ENCODE measurements at regions not wholly inside any gene's neighbourhood (a gene's known extent, or its start where the extent isn't known, plus 50 kb on each side); places are given as distances from the start of the nearest gene placed in this dataset.

GRCh38 chr1:19581381-19581780, 62.7 kb upstream of the NBL1 start:
- H3K4me3 Mint-ChIP-seq, result no peak overlapping the region
- H3K4me1 Mint-ChIP-seq, result no peaks in the 10 kb centered on the region
- H3K9me3 Mint-ChIP-seq, result no peaks in the 10 kb centered on the region
- no peak overlapping the region for H3K27ac Mint-ChIP-seq
- no peaks in the 10 kb centered on the region for H3K36me3 ChIP-seq (ENCODE audit: control insufficient read depth, insufficient read depth, low read length)
- no peak overlapping the region for H3K4me3 ChIP-seq (ENCODE audit: low read length)
- 94 to 100% methylated on average over 5 to 7 of the region's 7 CpGs for WGBS, 2 experiments (ENCODE audit: insufficient coverage in 1 of 2, insufficient read length in 1 of 2)
- no peaks in the 10 kb centered on the region for H3K36me3 Mint-ChIP-seq (ENCODE audit: low read depth)
- no peaks in the 10 kb centered on the region for H3K4me1 ChIP-seq (ENCODE audit: control insufficient read depth, insufficient read depth, low read length)
- no peaks in the 10 kb centered on the region for H3K9me3 ChIP-seq (ENCODE audit: control insufficient read depth, low read length)
- no peak overlapping the region for H3K27ac ChIP-seq (ENCODE audit: low read depth, low read length)
- H3K27me3 ChIP-seq (ENCODE audit: control insufficient read depth, insufficient read depth, low read length, poor library complexity, severe bottlenecking), result peaks cover 39% of the 10 kb centered on the region
- DNase-seq, result no peak
- H3K9ac ChIP-seq (ENCODE audit: extremely low read depth, low read length, poor library complexity, severe bottlenecking), result no peak overlapping the region
- peaks cover 16% of the 10 kb centered on the region for H3K27me3 Mint-ChIP-seq (ENCODE audit: insufficient read depth)
- TF ChIP-seq CTCF (conservative IDR thresholded peaks at IDR 0.05), result no peak

DNA sequence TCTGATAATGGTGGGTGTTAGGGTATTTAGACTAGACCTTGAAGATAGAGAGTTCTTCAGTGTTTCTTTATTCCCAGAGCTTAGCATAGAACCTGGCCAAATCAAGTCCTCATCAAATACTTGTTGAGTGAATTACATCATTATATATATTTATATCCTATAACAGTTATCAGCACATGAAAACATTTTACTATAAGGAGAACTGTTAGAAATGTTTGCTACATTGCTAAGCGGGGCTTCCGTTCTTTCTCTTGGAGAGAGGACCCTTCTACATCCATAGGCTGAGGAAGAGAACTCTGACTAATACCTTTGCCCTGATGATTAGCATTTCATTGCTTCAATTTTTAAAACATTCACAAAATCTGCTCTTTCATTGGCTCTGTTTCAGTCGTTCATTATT, 66.5 kb upstream of the NBL1 start:
- Mint-ChIP-seq H3K36me3 (ENCODE audit: low read depth) (no peaks in the 10 kb centered on the region), H3K4me1 (no peaks in the 10 kb centered on the region), H3K27me3 (ENCODE audit: insufficient read depth) (peaks cover 37% of the 10 kb centered on the region), H3K9me3 (peaks cover 3% of the 10 kb centered on the region), H3K27ac (no peak overlapping the region), H3K4me3 (no peak overlapping the region)
- Histone ChIP-seq H3K4me3 (ENCODE audit: low read length) (no peak overlapping the region), H3K27ac (ENCODE audit: low read depth, low read length) (no peak overlapping the region), H3K4me1 (ENCODE audit: control insufficient read depth, insufficient read depth, low read length) (no peaks in the 10 kb centered on the region), H3K27me3 (ENCODE audit: control insufficient read depth, insufficient read depth, low read length, poor library complexity, severe bottlenecking) (peaks cover 65% of the 10 kb centered on the region), H3K9ac (ENCODE audit: extremely low read depth, low read length, poor library complexity, severe bottlenecking) (no peak overlapping the region), H3K36me3 (ENCODE audit: control insufficient read depth, insufficient read depth, low read length) (no peaks in the 10 kb centered on the region), H3K9me3 (ENCODE audit: control insufficient read depth, low read length) (no peaks in the 10 kb centered on the region)
- no peak for DNase-seq
- 98 to 100% methylated on average over 3 of the region's 3 CpGs for WGBS, 2 experiments (ENCODE audit: insufficient coverage in 1 of 2, insufficient read length in 1 of 2)
- no peak for TF ChIP-seq CTCF (conservative IDR thresholded peaks at IDR 0.05)

DNA sequence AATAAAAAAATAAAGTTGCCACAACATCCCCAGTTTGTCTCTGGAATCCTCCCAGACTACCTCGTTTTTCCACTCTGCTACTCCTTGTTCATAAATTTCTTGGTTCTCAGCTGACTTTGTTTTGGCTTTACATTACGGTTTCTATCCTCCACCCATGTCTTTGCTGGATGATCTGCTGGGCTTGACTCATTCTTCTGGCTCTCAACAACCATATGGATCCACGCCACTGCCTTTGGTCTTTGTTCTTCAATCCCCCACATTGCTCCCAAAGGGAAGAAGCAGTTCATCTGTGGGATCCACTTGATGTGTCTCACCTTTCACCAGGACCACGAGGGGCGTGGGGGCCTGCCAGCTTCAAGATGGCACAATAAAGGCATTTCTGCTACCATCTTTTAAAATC, 67.1 kb upstream of the NBL1 start:
- Histone ChIP-seq H3K27me3 (ENCODE audit: control insufficient read depth, insufficient read depth, low read length, poor library complexity, severe bottlenecking) (peaks cover 65% of the 10 kb centered on the region), H3K36me3 (ENCODE audit: control insufficient read depth, insufficient read depth, low read length) (no peaks in the 10 kb centered on the region), H3K4me3 (ENCODE audit: low read length) (no peak overlapping the region), H3K4me1 (ENCODE audit: control insufficient read depth, insufficient read depth, low read length) (no peaks in the 10 kb centered on the region), H3K9me3 (ENCODE audit: control insufficient read depth, low read length) (no peaks in the 10 kb centered on the region), H3K27ac (ENCODE audit: low read depth, low read length) (no peak overlapping the region), H3K9ac (ENCODE audit: extremely low read depth, low read length, poor library complexity, severe bottlenecking) (no peak overlapping the region)
- H3K4me3 Mint-ChIP-seq, result no peak overlapping the region
- 85 to 96% methylated on average over 2 to 5 of the region's 5 CpGs for WGBS, 2 experiments (ENCODE audit: insufficient coverage in 1 of 2, insufficient read length in 1 of 2)
- DNase-seq, result no peak
- peaks cover 40% of the 10 kb centered on the region for H3K27me3 Mint-ChIP-seq (ENCODE audit: insufficient read depth)
- H3K36me3 Mint-ChIP-seq (ENCODE audit: low read depth), result no peaks in the 10 kb centered on the region
- no peak overlapping the region for H3K27ac Mint-ChIP-seq
- H3K9me3 Mint-ChIP-seq, result peaks cover 5% of the 10 kb centered on the region
- TF ChIP-seq CTCF (conservative IDR thresholded peaks at IDR 0.05), result no peak
- H3K4me1 Mint-ChIP-seq, result no peaks in the 10 kb centered on the region

Measured in endodermal cell (in vitro differentiated cells).